GM19438 (cell line): ENCODE measurements at regions not wholly inside any gene's neighbourhood (a gene's known extent, or its start where the extent isn't known, plus 50 kb on each side); places are given as distances from the start of the nearest gene placed in this dataset.

Source experiments
- ATAC-seq: cut with Tn5 transposase; IDR thresholded peaks from one replicate; pipeline ENCODE4 v1.9.1; 2021; ENCODE audit warnings: low read depth; ENCODE audit not compliant: unreplicated experiment

GRCh38 chr6:8608737-8609136 lies 173.4 kb upstream of the SLC35B3 start:
- ATAC-seq = no peak

GRCh38 chr6:8589941-8590729 lies 154.8 kb upstream of the SLC35B3 start:
- ATAC-seq = no peak

- no peak for ATAC-seq
These were observed 152.8 kb upstream of the SLC35B3 start for GRCh38 chr6:8588176-8588575.

GRCh38 chr6:8583291-8583690 lies 147.9 kb upstream of the SLC35B3 start:
- ATAC-seq = no peak

- ATAC-seq = no peak
These were observed 144.0 kb upstream of the SLC35B3 start for GRCh38 chr6:8579372-8579771.

GRCh38 chr6:8578006-8578405 lies 142.7 kb upstream of the SLC35B3 start:
- ATAC-seq = no peak

GRCh38 chr6:8574749-8575468 lies 139.6 kb upstream of the SLC35B3 start:
- ATAC-seq = no peak

GRCh38 chr6:8574311-8574710 lies 139.0 kb upstream of the SLC35B3 start:
- no peak for ATAC-seq

- no peak for ATAC-seq
These were observed 135.0 kb upstream of the SLC35B3 start for GRCh38 chr6:8570256-8570920.

GRCh38 chr6:8562125-8562524 lies 126.8 kb upstream of the SLC35B3 start:
- no peak for ATAC-seq

- ATAC-seq = no peak
These were observed 123.6 kb upstream of the SLC35B3 start for GRCh38 chr6:8558953-8559352.

GRCh38 chr6:8557014-8557748 lies 121.8 kb upstream of the SLC35B3 start:
- no peak for ATAC-seq

GRCh38 chr6:8556370-8557013 lies 121.1 kb upstream of the SLC35B3 start:
- ATAC-seq = no peak

GRCh38 chr6:8551993-8552392 lies 116.6 kb upstream of the SLC35B3 start:
- no peak for ATAC-seq

GRCh38 chr6:8551386-8551785 lies 116.0 kb upstream of the SLC35B3 start:
- no peak for ATAC-seq

GRCh38 chr6:8549074-8549790 lies 113.9 kb upstream of the SLC35B3 start:
- ATAC-seq = no peak

GRCh38 chr6:8546496-8546895 lies 111.2 kb upstream of the SLC35B3 start:
- no peak for ATAC-seq

GRCh38 chr6:8545336-8545735 lies 110.0 kb upstream of the SLC35B3 start:
- no peak for ATAC-seq

- ATAC-seq = no peak
These were observed 108.4 kb upstream of the SLC35B3 start for GRCh38 chr6:8543714-8544113.

- no peak for ATAC-seq
These were observed 104.1 kb upstream of the SLC35B3 start for GRCh38 chr6:8539453-8539852.
